ENCODE measurements at regions not wholly inside any gene's neighbourhood (a gene's known extent, or its start where the extent isn't known, plus 50 kb on each side); places are given as distances from the start of the nearest gene placed in this dataset.

GRCh38 chr2:176657393-176657792 lies 388.2 kb downstream of the MTX2 start:
- H3K4me1 ChIP-seq = no peaks in the 10 kb centered on the region
- H3K27ac ChIP-seq = no peak overlapping the region
- ATAC-seq = no peak
- DNase-seq = no peak
- H3K27me3 ChIP-seq = no peaks in the 10 kb centered on the region
- FAIRE-seq = no peak
- H3K36me3 ChIP-seq = no peaks in the 10 kb centered on the region
- no peak for TF ChIP-seq CTCF (IDR thresholded peaks at IDR 0.05)
- no peak overlapping the region for H3K4me3 ChIP-seq
- 41 to 61% methylated on average over 2 of the region's 2 CpGs for WGBS, 2 donors
- intact Hi-C loops (cut with DNase I) = no loop called here
- no peaks in the 10 kb centered on the region for H3K9me3 ChIP-seq

- Histone ChIP-seq H3K9me3 (no peaks in the 10 kb centered on the region), H3K27ac (no peak overlapping the region), H3K27me3 (no peaks in the 10 kb centered on the region), H3K4me3 (no peak overlapping the region), H3K4me1 (no peaks in the 10 kb centered on the region), H3K36me3 (no peaks in the 10 kb centered on the region)
- WGBS, 2 donors = 58 to 67% methylated on average over 4 of the region's 4 CpGs
- no peak for ATAC-seq
- no peak for TF ChIP-seq CTCF (IDR thresholded peaks at IDR 0.05)
- FAIRE-seq = no peak
- no peak for DNase-seq
- intact Hi-C loops (cut with DNase I) = no loop called here
Measured at GRCh38 chr2:176658708-176659107, 389.5 kb downstream of the MTX2 start.

DNA sequence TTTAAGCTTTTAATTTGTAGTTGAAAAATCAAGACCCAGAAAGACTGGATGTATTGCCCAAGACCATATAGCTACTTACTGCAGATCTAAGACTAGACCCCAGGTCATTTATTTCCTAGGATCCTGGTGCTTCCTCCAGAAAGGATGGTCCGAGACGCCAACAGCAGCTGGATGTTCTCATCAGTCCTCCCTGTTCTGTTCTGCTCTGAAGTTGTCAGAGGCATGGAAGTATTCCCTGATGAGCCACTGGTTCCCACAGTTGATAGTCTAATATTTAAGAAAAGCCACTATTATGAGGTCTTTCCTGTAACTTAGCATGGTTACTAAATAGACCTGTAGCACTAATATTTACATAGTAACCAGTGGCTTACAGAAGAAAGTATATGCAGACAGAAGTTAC lies 393.5 kb downstream of the MTX2 start:
- no peak for TF ChIP-seq CTCF (IDR thresholded peaks at IDR 0.05)
- Histone ChIP-seq H3K4me3 (no peak overlapping the region), H3K27ac (no peak overlapping the region), H3K27me3 (peaks cover 0 to 3% (median 0%) of the 10 kb centered on the region in 4 donors), H3K9me3 (no peaks in the 10 kb centered on the region), H3K4me1 (no peaks in the 10 kb centered on the region), H3K36me3 (no peaks in the 10 kb centered on the region)
- DNase-seq (no peak), FAIRE-seq (no peak), ATAC-seq (no peak)
- WGBS, 2 donors = 88 to 96% methylated on average over 2 of the region's 2 CpGs
- intact Hi-C loops (cut with DNase I) = no loop called here

DNA sequence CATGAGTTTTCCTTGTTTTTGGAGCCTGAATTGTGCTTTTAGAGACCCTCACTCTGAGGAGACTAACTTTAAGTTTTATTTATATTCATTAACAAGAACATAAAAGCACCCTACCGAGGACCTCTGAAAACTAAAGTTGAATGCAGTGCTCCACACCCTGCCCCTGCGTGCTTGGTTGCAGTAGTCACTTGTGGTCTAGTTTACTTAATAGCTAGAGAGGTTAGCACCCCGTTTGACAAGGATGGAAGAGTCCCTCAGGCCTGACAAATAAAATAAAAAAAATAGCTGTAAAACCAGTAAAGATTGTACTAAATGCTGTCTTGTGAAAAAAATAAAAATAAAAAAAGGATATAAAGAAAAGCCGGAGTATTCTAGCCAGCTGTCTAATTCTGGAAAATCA lies 395.2 kb downstream of the MTX2 start:
- no peak for TF ChIP-seq CTCF (IDR thresholded peaks at IDR 0.05)
- Histone ChIP-seq H3K36me3 (no peaks in the 10 kb centered on the region), H3K27me3 (peaks cover 0 to 3% (median 0%) of the 10 kb centered on the region in 4 donors), H3K4me1 (no peaks in the 10 kb centered on the region), H3K27ac (no peak overlapping the region), H3K4me3 (no peak overlapping the region), H3K9me3 (no peaks in the 10 kb centered on the region)
- DNase-seq = no peak
- intact Hi-C loops (cut with DNase I) = no loop called here
- no peak for FAIRE-seq
- WGBS, 2 donors = 55 to 59% methylated on average over 4 of the region's 4 CpGs
- no peak for ATAC-seq

DNA sequence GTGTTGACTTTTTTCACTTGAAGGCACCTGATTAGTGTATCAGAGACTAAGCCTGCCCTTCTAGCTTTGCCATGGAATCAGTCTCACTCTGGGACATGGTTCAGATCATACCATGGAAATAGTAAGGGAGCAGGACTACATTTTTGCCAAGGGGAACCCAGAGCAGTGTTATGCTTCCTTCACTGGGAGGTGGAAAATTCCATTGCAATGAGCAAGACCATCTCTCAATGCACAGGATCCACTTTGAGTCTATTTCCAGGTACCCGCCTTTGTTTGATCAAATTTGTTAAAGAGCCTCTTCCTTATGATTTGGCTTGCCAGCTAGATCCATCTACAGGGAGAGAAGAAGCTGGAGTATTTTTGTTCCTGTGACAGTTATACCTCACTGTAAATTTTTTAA lies 395.8 kb downstream of the MTX2 start:
- Histone ChIP-seq H3K27ac (no peak overlapping the region), H3K4me3 (no peak overlapping the region), H3K36me3 (no peaks in the 10 kb centered on the region), H3K9me3 (no peaks in the 10 kb centered on the region), H3K27me3 (peaks cover 0 to 3% (median 0%) of the 10 kb centered on the region in 4 donors), H3K4me1 (no peaks in the 10 kb centered on the region)
- ATAC-seq (no peak), DNase-seq (no peak), FAIRE-seq (no peak)
- WGBS, 2 donors = 82% methylated on average over 1 of the region's 1 CpG
- no peak for TF ChIP-seq CTCF (IDR thresholded peaks at IDR 0.05)
- intact Hi-C loops (cut with DNase I) = no loop called here

All from pancreas (tissue), 10 donors.